Type B pancreatic cell (in vitro differentiated cells): ENCODE measurements at regions not wholly inside any gene's neighbourhood (a gene's known extent, or its start where the extent isn't known, plus 50 kb on each side); places are given as distances from the start of the nearest gene placed in this dataset.
"Not testable (repeated sequence)": the region's sequence is repeated elsewhere in the genome, so short reads cannot be mapped to it uniquely, and the experiment has no call there.

ENCODE experiments used
- DNase-seq: peaks from one replicate; pipeline ENCODE4 v3.0.0; 2021; ENCODE audit warnings: mixed read lengths; ENCODE audit not compliant: unreplicated experiment; ENCODE audit errors: extremely low spot score
- H3K27ac Mint-ChIP-seq: 2 replicates; pipeline ENCODE4 v1.8.0; 2021; ENCODE audit warnings: mild to moderate bottlenecking, mixed read lengths
- H3K27me3 Mint-ChIP-seq: 2 replicates; pipeline ENCODE4 v1.8.0; 2021; ENCODE audit warnings: mixed read lengths
- H3K36me3 Mint-ChIP-seq: 2 replicates; pipeline ENCODE4 v1.8.0; 2021; ENCODE audit warnings: mixed read lengths
- H3K4me1 Mint-ChIP-seq: one replicate; pipeline ENCODE4 v1.8.0; 2021; ENCODE audit warnings: mixed read lengths; ENCODE audit not compliant: unreplicated experiment
- H3K4me3 Mint-ChIP-seq: 2 replicates; pipeline ENCODE4 v1.8.0; 2021; ENCODE audit warnings: mild to moderate bottlenecking, mixed read lengths
- H3K9me3 Mint-ChIP-seq: 2 replicates; pipeline ENCODE4 v1.8.0; 2021; ENCODE audit warnings: mixed read lengths
- TF ChIP-seq, protein P1 (sequence below): fragments of 200-600 bp; sonication (generic); conservative IDR thresholded peaks from 2 replicates; pipeline ENCODE4 v1.5.0; 2021; ENCODE audit warnings: antibody characterized with exemption, mild to moderate bottlenecking

DNA sequence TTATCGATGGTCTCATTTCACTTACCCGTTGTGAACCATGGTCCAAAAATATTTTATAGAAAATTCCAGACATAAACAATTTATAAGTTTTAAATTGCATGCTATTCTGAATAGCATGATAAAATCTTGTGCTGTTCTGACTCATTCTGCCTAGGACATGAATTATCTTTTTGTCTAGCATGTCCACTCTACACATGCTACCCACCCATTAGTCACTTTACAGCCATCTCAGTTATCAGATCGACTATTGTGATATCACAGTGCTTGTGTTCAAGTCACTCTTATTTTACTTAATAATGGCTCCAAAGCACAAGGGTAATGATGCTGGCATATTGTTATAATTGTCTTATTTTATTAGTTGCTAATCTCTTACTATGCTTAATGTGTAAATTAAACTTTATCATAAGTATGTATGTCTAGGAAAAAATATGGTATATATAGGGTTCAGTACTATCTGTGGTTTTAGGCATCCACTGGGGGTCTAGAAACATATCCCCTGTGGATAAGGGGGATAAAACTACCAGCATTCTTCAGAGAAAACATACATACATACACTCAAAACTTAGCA, 252.0 kb upstream of the HTR1E start:
- H3K4me1 Mint-ChIP-seq, result peaks cover 8% of the 10 kb centered on the region
- no peak overlapping the region for H3K4me3 Mint-ChIP-seq
- DNase-seq, result no peak
- peaks cover 6% of the 10 kb centered on the region for H3K9me3 Mint-ChIP-seq
- H3K27me3 Mint-ChIP-seq, result peaks cover 22% of the 10 kb centered on the region
- no peak overlapping the region for H3K27ac Mint-ChIP-seq
- TF ChIP-seq, protein P1, sequence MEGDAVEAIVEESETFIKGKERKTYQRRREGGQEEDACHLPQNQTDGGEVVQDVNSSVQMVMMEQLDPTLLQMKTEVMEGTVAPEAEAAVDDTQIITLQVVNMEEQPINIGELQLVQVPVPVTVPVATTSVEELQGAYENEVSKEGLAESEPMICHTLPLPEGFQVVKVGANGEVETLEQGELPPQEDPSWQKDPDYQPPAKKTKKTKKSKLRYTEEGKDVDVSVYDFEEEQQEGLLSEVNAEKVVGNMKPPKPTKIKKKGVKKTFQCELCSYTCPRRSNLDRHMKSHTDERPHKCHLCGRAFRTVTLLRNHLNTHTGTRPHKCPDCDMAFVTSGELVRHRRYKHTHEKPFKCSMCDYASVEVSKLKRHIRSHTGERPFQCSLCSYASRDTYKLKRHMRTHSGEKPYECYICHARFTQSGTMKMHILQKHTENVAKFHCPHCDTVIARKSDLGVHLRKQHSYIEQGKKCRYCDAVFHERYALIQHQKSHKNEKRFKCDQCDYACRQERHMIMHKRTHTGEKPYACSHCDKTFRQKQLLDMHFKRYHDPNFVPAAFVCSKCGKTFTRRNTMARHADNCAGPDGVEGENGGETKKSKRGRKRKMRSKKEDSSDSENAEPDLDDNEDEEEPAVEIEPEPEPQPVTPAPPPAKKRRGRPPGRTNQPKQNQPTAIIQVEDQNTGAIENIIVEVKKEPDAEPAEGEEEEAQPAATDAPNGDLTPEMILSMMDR, result no peak
- no peaks in the 10 kb centered on the region for H3K36me3 Mint-ChIP-seq

DNA sequence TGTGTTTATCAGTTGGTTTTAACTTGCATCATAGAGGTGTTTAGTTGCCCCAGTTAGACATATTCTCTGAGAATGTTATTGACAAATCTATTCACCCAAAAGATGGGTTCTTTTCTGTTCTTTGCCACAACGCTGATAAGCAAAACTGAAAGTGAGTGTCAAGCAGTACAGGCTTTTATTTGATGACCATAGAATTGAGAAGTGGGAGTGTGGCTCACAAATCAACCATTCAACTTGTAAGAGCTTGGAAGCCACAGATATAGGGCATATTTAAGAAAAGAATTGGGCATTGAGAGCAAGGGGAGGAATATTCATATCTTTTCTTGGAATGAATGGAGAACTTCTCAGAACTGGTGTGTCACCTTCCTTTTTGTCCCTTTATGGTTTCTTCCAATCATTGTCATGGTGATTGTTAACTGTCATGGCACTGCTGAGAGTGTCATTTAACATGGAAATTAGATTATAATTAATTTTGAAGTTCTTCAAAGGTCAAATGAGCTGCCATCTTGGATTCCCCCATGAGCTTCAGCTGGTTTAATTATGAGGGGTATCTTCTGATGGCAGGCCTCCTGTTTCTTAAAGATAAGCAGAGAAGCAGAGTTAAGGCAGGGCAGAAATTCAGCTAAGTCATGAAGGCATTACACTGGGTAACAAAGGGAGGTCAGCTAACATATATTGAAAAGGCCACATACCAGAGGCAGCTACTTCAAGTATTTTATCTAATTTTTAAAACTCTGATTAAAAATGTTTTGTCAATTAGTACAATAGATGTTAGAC, 254.0 kb upstream of the HTR1E start:
- TF ChIP-seq, protein P1, result no peak
- no peak overlapping the region for H3K27ac Mint-ChIP-seq
- H3K27me3 Mint-ChIP-seq, result peaks cover 27% of the 10 kb centered on the region
- H3K4me3 Mint-ChIP-seq, result no peak overlapping the region
- peaks cover 8% of the 10 kb centered on the region for H3K4me1 Mint-ChIP-seq
- H3K9me3 Mint-ChIP-seq, result peaks cover 6% of the 10 kb centered on the region
- no peak for DNase-seq
- no peaks in the 10 kb centered on the region for H3K36me3 Mint-ChIP-seq

DNA sequence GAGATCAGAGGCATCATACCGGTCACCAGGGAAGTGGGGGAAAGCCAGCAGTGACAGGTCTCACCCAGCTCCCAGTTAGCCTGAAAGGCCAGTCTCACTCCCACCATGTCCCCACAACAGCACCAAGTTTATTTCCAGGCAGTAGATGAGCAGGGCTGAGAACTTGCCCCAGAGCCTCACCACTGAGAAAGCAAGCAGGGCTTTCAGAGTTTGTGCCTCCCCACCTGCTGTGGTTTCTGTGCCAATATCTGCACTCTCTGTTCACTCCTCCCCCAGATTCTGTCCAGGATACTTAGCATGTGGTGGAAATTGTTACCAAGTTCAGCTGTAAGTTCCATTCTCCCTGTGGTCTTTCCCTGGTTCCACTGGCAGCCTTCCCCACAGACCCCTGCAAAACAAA, 255.0 kb upstream of the HTR1E start:
- DNase-seq, result no peak
- Mint-ChIP-seq H3K4me3 (no peak overlapping the region), H3K27ac (no peak overlapping the region), H3K27me3 (peaks cover 27% of the 10 kb centered on the region), H3K36me3 (no peaks in the 10 kb centered on the region), H3K9me3 (no peaks in the 10 kb centered on the region), H3K4me1 (peaks cover 8% of the 10 kb centered on the region)
- TF ChIP-seq, protein P1, result no peak

DNA sequence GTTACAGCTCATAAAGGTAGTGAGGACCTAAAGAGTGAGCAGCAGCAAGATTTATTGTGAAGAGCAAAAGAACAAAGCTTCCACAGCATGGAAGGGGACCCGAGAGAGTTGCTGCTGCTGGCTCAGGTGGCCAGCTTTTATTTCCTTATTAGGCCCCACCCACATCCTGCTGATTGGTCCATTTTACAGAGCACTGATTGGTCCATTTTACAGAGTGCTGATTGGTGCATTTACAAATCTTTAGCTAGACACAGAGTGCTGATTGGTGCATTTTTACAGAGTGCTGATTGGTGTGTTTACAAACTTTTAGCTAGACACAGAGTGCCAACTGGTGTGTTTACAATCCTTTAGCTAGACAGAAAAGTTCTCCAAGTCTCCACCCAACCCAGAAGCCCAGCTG, 256.2 kb upstream of the HTR1E start:
- not testable (repeated sequence) for H3K36me3 Mint-ChIP-seq, H3K9me3 Mint-ChIP-seq, H3K27ac Mint-ChIP-seq, H3K4me3 Mint-ChIP-seq, H3K4me1 Mint-ChIP-seq, DNase-seq
- H3K27me3 Mint-ChIP-seq, result peaks cover 23% of the 10 kb centered on the region

DNA sequence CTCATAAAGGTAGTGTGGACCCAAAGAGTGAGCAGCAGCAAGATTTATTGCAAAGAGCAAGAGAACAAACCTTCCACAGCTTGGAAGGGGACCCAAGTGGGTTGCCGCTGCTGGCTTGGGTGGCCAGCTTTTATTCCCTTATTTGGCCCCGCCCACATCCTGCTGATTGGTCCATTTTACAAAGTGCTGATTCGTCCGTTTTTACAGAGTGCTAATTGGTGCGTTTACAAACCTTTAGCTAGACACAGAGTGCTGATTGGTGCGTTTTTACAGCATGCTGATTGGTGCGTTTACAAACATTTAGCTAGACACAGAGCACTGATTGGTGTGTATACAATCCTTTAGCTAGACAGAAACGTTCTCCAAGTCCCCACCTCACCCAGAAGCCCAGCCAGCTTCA, 265.2 kb upstream of the HTR1E start:
- not testable (repeated sequence) for DNase-seq, H3K27me3 Mint-ChIP-seq, H3K4me3 Mint-ChIP-seq, H3K27ac Mint-ChIP-seq, H3K36me3 Mint-ChIP-seq, H3K4me1 Mint-ChIP-seq
- peaks cover 19% of the 10 kb centered on the region for H3K9me3 Mint-ChIP-seq

DNA sequence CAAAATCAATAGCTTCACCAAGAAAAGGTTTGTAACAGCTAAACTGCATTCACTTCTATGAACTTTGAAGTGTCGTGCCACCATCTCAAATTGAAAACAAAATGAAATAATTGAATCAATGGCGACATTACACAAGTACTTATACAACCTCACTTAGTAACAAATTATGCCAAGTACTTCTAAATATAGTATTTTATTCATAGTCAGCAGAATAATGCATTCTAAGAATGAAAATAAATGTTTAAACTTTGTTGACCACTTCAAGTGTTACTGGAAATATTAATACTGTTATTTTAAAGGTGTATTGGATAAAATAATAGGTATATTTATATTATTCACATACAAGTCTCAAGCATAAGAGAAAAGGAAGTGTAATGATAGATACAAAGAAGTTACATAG, 280.1 kb upstream of the HTR1E start:
- TF ChIP-seq, protein P1, result no peak
- Mint-ChIP-seq H3K9me3 (no peaks in the 10 kb centered on the region), H3K36me3 (no peaks in the 10 kb centered on the region), H3K4me3 (no peak overlapping the region), H3K27me3 (no peaks in the 10 kb centered on the region), H3K27ac (no peak overlapping the region), H3K4me1 (no peaks in the 10 kb centered on the region)
- no peak for DNase-seq
